ENCODE measurements at regions not wholly inside any gene's neighbourhood (a gene's known extent, or its start where the extent isn't known, plus 50 kb on each side); places are given as distances from the start of the nearest gene placed in this dataset.

DNA sequence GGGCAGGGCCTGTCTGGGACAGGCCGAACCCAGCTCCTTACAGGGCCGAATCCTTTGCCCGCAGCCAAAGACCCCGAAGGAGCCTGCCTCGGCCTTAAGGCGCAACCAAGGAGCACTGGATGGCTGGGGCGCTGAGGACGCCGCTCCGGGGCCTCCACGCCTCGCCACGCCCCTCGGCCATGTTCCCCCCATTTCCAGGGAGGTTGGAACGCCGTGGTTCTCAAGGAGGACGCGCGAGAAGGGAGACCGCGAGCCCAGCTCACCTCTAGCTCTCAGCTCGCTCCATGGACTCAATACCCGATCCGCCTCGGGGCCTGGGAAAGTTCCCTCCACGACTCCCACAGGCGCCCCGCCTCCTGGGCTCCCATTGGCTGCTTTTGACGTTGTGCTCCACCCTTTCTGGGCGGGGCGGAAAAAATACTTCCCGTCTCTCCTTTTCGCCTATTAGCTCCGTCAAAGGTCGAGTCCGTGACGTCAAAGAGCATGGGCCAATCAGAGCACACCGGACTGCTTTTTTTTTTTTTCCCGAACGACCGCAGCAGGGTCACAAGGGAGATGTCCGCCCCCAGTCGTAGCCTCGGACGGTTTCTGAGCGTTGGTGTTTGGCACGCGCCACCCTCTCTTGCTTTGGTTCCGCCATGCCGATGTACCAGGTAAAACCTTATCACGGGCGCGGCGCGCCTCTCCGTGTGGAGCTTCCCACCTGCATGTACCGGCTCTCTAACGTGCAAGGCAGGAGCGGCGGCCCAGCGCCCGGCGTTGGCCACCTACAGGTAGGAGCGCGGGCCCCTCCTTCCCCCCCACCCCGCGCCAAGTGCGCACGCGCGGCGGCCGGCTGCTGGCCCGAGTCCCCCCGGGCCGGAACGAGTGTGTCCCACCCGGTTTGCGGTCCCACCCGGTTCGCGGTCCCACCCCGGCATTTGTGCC is 305.7 kb downstream of the TYW1 start (continued):
- peak; percentile 85 for TF ChIP-seq ZNF335 (tag by site-specific recombination; conservative IDR thresholded peaks at IDR 0.05)
- no peak for TF ChIP-seq PRDM1 (tag by site-specific recombination; IDR thresholded peaks at IDR 0.05)
- no peak for TF ChIP-seq HOXD13 (CRISPR knock-in tag; IDR thresholded peaks at IDR 0.05; ENCODE audit: borderline replicate concordance)
- peak; percentile 72; the same call in 1 of the 2 replicates for TF ChIP-seq BCL11A (tag by site-specific recombination; IDR thresholded peaks at IDR 0.05; ENCODE audit: low read depth)
- peak; percentile 58; the same call in 1 of the 2 replicates for TF ChIP-seq ZSCAN30 (tag by site-specific recombination; IDR thresholded peaks at IDR 0.05)
- TF ChIP-seq ZNF221 (tag by site-specific recombination; IDR thresholded peaks at IDR 0.05; ENCODE audit: borderline replicate concordance) = no peak
- peak; percentile 79 for TF ChIP-seq ZXDB (tag by site-specific recombination; IDR thresholded peaks at IDR 0.05)
- peak; percentile 80 for TF ChIP-seq SP3 (tag by site-specific recombination; IDR thresholded peaks at IDR 0.05)
- TF ChIP-seq REPIN1 (tag by site-specific recombination; IDR thresholded peaks at IDR 0.05; ENCODE audit: low read depth) = 0 out of 2 replicates have a peak, but pooled peaks have one; percentile 19
- TF ChIP-seq, protein P1, sequence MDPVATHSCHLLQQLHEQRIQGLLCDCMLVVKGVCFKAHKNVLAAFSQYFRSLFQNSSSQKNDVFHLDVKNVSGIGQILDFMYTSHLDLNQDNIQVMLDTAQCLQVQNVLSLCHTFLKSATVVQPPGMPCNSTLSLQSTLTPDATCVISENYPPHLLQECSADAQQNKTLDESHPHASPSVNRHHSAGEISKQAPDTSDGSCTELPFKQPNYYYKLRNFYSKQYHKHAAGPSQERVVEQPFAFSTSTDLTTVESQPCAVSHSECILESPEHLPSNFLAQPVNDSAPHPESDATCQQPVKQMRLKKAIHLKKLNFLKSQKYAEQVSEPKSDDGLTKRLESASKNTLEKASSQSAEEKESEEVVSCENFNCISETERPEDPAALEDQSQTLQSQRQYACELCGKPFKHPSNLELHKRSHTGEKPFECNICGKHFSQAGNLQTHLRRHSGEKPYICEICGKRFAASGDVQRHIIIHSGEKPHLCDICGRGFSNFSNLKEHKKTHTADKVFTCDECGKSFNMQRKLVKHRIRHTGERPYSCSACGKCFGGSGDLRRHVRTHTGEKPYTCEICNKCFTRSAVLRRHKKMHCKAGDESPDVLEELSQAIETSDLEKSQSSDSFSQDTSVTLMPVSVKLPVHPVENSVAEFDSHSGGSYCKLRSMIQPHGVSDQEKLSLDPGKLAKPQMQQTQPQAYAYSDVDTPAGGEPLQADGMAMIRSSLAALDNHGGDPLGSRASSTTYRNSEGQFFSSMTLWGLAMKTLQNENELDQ (tag by site-specific recombination; IDR thresholded peaks at IDR 0.05; ENCODE audit: low read depth) = no peak
- TF ChIP-seq, protein P2, sequence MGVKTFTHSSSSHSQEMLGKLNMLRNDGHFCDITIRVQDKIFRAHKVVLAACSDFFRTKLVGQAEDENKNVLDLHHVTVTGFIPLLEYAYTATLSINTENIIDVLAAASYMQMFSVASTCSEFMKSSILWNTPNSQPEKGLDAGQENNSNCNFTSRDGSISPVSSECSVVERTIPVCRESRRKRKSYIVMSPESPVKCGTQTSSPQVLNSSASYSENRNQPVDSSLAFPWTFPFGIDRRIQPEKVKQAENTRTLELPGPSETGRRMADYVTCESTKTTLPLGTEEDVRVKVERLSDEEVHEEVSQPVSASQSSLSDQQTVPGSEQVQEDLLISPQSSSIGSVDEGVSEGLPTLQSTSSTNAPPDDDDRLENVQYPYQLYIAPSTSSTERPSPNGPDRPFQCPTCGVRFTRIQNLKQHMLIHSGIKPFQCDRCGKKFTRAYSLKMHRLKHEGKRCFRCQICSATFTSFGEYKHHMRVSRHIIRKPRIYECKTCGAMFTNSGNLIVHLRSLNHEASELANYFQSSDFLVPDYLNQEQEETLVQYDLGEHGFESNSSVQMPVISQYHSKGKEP (tag by site-specific recombination; IDR thresholded peaks at IDR 0.05) = no peak
- TF ChIP-seq ZBTB8A (tag by site-specific recombination; IDR thresholded peaks at IDR 0.05) = no peak
- no peak for TF ChIP-seq ZNF10 (tag by site-specific recombination; IDR thresholded peaks at IDR 0.05)
- TF ChIP-seq MEIS1 (CRISPR knock-in tag; IDR thresholded peaks at IDR 0.05; ENCODE audit: borderline replicate concordance) = no peak
- TF ChIP-seq, protein P3, sequence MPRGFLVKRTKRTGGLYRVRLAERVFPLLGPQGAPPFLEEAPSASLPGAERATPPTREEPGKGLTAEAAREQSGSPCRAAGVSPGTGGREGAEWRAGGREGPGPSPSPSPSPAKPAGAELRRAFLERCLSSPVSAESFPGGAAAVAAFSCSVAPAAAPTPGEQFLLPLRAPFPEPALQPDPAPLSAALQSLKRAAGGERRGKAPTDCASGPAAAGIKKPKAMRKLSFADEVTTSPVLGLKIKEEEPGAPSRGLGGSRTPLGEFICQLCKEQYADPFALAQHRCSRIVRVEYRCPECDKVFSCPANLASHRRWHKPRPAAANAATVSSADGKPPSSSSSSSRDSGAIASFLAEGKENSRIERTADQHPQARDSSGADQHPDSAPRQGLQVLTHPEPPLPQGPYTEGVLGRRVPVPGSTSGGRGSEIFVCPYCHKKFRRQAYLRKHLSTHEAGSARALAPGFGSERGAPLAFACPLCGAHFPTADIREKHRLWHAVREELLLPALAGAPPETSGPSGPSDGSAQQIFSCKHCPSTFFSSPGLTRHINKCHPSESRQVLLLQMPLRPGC (tag by site-specific recombination; IDR thresholded peaks at IDR 0.05) = no peak
- TF ChIP-seq, protein P4, sequence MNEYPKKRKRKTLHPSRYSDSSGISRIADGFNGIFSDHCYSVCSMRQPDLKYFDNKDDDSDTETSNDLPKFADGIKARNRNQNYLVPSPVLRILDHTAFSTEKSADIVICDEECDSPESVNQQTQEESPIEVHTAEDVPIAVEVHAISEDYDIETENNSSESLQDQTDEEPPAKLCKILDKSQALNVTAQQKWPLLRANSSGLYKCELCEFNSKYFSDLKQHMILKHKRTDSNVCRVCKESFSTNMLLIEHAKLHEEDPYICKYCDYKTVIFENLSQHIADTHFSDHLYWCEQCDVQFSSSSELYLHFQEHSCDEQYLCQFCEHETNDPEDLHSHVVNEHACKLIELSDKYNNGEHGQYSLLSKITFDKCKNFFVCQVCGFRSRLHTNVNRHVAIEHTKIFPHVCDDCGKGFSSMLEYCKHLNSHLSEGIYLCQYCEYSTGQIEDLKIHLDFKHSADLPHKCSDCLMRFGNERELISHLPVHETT (tag by site-specific recombination; IDR thresholded peaks at IDR 0.05) = 0 out of 2 replicates have a peak, but pooled peaks have one; percentile 22
- TF ChIP-seq ZNF701 (tag by site-specific recombination; IDR thresholded peaks at IDR 0.05) = no peak
- no peak for TF ChIP-seq ZNF529 (tag by site-specific recombination; IDR thresholded peaks at IDR 0.05; ENCODE audit: insufficient replicate concordance)
- peak; percentile 82 for TF ChIP-seq ZFHX2 (tag by site-specific recombination; conservative IDR thresholded peaks at IDR 0.05)
- TF ChIP-seq ZNF777 (tag by site-specific recombination; IDR thresholded peaks at IDR 0.05; ENCODE audit: borderline replicate concordance) = no peak
- TF ChIP-seq KLF16 (tag by site-specific recombination; IDR thresholded peaks at IDR 0.05) = no peak
- no peak for TF ChIP-seq ZNF350 (tag by site-specific recombination; IDR thresholded peaks at IDR 0.05)
- TF ChIP-seq SCRT2 (tag by site-specific recombination; IDR thresholded peaks at IDR 0.05) = peak; percentile 97
- no peak for TF ChIP-seq ZNF555 (tag by site-specific recombination; conservative IDR thresholded peaks at IDR 0.05)
- TF ChIP-seq ZNF621 (tag by site-specific recombination; IDR thresholded peaks at IDR 0.05) = no peak
- TF ChIP-seq EGR2 (tag by site-specific recombination; IDR thresholded peaks at IDR 0.05; ENCODE audit: low read depth) = peak; percentile 70
- TF ChIP-seq ZNF561 (tag by site-specific recombination; IDR thresholded peaks at IDR 0.05; ENCODE audit: borderline replicate concordance) = peak; percentile 86
- no peak for TF ChIP-seq ZNF626 (tag by site-specific recombination; IDR thresholded peaks at IDR 0.05)
- TF ChIP-seq, protein P5, sequence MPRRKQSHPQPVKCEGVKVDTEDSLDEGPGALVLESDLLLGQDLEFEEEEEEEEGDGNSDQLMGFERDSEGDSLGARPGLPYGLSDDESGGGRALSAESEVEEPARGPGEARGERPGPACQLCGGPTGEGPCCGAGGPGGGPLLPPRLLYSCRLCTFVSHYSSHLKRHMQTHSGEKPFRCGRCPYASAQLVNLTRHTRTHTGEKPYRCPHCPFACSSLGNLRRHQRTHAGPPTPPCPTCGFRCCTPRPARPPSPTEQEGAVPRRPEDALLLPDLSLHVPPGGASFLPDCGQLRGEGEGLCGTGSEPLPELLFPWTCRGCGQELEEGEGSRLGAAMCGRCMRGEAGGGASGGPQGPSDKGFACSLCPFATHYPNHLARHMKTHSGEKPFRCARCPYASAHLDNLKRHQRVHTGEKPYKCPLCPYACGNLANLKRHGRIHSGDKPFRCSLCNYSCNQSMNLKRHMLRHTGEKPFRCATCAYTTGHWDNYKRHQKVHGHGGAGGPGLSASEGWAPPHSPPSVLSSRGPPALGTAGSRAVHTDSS (tag by site-specific recombination; IDR thresholded peaks at IDR 0.05) = no peak
- TF ChIP-seq TCF7L2 (IDR thresholded peaks at IDR 0.05; ENCODE audit: borderline replicate concordance, low read depth, low read length) = no peak

All from HEK293 (cell line).